GM19025 (cell line): ENCODE measurements at regions not wholly inside any gene's neighbourhood (a gene's known extent, or its start where the extent isn't known, plus 50 kb on each side); places are given as distances from the start of the nearest gene placed in this dataset.

Source experiments
- ATAC-seq: cut with Tn5 transposase; IDR thresholded peaks from one replicate; pipeline ENCODE4 v1.9.1; 2021; ENCODE audit warnings: mild to moderate bottlenecking, low read depth, moderate library complexity; ENCODE audit not compliant: unreplicated experiment

DNA sequence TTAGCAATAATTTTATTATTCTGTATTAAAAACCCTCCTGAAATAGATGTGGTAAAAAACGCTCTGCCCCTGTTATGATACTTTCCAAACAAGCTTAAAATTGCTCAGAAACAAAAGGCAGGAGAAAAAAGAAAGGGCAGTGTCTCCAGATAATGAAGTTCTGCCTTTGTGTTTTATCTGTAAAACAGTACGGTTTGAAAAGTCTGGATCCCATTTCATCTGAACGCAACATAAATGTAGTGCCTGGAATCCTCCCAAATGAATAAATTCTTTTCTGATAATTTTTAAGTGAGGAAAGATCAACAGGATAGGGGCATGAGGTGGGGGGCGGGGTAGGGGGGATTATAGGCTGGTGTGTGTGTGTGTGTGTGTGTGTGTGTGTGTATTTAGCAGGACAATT, 87.5 kb upstream of the SOX9 start:
- ATAC-seq: no peak

- ATAC-seq: no peak
These were observed 86.8 kb upstream of the SOX9 start for GRCh38 chr17:72034000-72034399.

GRCh38 chr17:72038427-72038826, 82.4 kb upstream of the SOX9 start:
- ATAC-seq: no peak

GRCh38 chr17:72039490-72039889, 81.3 kb upstream of the SOX9 start:
- ATAC-seq: no peak

- no peak for ATAC-seq
These were observed 74.6 kb upstream of the SOX9 start for GRCh38 chr17:72046178-72046577.

DNA sequence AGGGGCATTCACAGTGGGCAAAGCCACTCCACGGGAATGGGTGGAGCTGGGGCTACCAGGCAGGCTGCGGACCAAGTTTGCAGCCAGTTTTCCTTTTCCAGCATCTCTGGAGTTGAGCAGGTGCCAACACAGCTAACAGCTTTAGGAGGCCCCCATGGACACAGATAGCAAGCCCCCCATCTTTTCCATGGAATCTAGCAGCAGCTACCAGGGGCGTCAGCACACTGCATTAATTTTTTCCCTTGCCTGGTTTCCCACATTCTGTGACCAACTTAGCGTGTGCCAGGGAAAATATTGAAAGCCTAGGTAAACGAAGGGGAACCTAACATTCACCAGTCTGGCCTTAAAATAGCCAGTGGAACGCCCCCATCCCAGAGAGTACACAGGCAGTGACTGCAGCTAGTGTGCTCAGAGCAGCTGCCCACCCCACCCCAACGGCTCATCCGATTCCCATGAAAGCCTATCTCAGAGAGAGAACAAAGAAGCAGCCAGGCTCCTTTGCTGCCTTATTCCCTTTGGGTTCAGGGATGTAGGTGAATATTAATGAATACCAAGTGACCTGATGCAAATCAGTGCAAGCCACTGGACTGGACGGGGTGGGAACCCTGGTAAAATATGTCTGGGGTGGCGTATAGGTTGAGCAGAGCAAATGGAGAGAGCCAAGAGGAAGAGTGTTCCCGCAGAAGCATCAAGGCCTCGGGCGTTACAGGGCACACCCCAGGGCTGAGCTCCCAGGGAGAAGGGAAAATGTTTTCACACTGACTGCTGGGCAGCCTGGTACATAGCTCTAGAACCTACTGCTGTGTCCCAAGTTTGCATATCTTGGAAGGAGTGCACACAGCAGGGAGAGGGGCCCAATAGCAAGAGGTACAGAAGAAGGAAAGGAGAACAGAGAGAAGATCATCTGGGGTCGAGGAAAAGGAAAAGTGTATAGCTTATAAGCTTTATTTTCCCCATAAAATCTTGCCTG, 73.9 kb upstream of the SOX9 start:
- no peak for ATAC-seq

GRCh38 chr17:72049914-72050313, 70.9 kb upstream of the SOX9 start:
- ATAC-seq: no peak

- ATAC-seq: no peak
These were observed 67.8 kb upstream of the SOX9 start for GRCh38 chr17:72053036-72053435.

DNA sequence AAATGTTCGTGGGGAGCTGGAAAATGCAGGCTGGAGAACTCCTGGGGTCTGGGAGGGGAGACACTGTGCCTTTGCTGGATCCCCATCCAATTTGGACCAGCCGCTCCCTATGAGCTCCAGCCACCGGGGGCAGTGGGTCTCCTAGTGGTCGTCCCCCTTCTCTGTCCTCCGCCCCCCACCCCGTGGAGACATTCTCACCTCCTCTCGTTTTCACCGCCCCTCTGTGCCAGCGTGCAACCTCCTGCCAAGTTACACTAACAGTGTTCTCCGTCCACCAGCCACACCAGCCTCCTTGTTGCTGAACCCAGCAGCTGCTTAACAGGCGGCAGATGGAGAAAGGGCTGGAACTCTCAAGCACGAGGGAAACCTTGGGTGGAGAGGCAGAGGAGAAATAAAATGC, 67.4 kb upstream of the SOX9 start:
- ATAC-seq: no peak

- no peak for ATAC-seq
These were observed 64.7 kb upstream of the SOX9 start for GRCh38 chr17:72056155-72056554.

- no peak for ATAC-seq
These were observed 64.0 kb upstream of the SOX9 start for GRCh38 chr17:72056727-72057290.

- no peak for ATAC-seq
These were observed 60.7 kb upstream of the SOX9 start for GRCh38 chr17:72060084-72060483.

DNA sequence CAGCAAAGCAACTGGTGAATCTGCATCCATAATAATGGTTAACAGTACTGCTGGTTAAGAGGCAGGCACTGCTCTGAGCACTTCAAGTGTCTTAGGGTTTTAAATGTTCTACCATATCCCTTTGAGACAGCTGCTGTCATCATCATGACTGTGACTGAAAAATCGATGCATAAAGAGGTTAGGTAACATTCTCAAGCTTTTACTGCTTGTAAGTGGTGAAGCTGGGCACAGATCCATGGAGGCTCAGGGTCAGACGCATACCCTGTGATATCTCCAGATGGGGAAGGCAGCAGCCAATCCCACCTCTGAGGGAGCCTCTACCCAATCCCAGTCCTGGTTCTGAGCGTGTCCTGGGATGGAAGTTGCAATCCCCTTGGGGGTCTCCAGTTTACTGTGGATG, 57.6 kb upstream of the SOX9 start:
- ATAC-seq: no peak

GRCh38 chr17:72063756-72064450, 56.9 kb upstream of the SOX9 start:
- ATAC-seq: no peak

- ATAC-seq: no peak
These were observed 56.1 kb upstream of the SOX9 start for GRCh38 chr17:72064606-72065193.

GRCh38 chr17:72065556-72065955, 55.3 kb upstream of the SOX9 start:
- no peak for ATAC-seq

DNA sequence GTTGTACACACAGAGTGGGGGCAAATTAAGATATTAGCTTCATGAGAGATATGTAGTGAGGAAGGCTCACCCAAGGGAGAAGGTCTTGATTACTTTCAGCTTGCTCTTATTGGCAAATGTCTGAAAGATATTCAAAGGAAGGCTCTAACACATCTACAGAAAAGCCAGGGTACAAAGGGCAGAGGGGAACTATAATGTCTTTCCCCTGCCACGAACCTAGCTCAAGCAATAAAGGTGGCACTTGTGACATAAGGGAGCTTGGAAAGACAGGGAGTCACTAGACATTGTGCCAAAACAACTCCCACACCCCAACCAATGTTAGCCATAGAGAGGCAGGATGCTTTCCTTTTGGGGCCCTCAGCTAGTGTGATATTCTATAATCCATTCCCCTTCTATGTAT, 52.2 kb upstream of the SOX9 start:
- no peak for ATAC-seq

GRCh38 chr17:72069586-72070202, 51.1 kb upstream of the SOX9 start:
- ATAC-seq: no peak
